Femur (tissue), 1 donor: ENCODE measurements at regions not wholly inside any gene's neighbourhood (a gene's known extent, or its start where the extent isn't known, plus 50 kb on each side); places are given as distances from the start of the nearest gene placed in this dataset.
"Not testable (repeated sequence)": the region's sequence is repeated elsewhere in the genome, so short reads cannot be mapped to it uniquely, and the experiment has no call there.

Experiments used
- DNase-seq: peaks from one replicate; pipeline ENCODE4 v3.0.0-alpha.2; 2017

GRCh38 chr5:30345539-30346345 lies 847.7 kb upstream of the CDH6 start:
- not testable (repeated sequence) for DNase-seq

GRCh38 chr5:30343707-30344106 lies 849.8 kb upstream of the CDH6 start:
- DNase-seq: no peak

GRCh38 chr5:30341466-30341865 lies 852.0 kb upstream of the CDH6 start:
- DNase-seq: no peak

- no peak for DNase-seq
Measured at GRCh38 chr5:30337084-30337573, 856.4 kb upstream of the CDH6 start.

GRCh38 chr5:30331534-30331933 lies 862.0 kb upstream of the CDH6 start:
- no peak for DNase-seq

GRCh38 chr5:30325795-30326194 lies 867.7 kb upstream of the CDH6 start:
- DNase-seq: no peak

- no peak for DNase-seq
Measured at GRCh38 chr5:30324083-30324482, 869.4 kb upstream of the CDH6 start.

- no peak for DNase-seq
Measured at GRCh38 chr5:30287890-30288289, 905.6 kb upstream of the CDH6 start.

GRCh38 chr5:30279237-30279636 lies 914.2 kb upstream of the CDH6 start:
- DNase-seq: no peak

- DNase-seq: no peak
Measured at GRCh38 chr5:30267026-30267425, 926.5 kb upstream of the CDH6 start.

GRCh38 chr5:30239331-30240022 lies 954.0 kb upstream of the CDH6 start:
- DNase-seq: no peak

GRCh38 chr5:30237189-30237588 lies 956.3 kb upstream of the CDH6 start:
- no peak for DNase-seq

GRCh38 chr5:30209755-30210154 lies 983.7 kb upstream of the CDH6 start:
- no peak for DNase-seq

- no peak for DNase-seq
Measured at GRCh38 chr5:30197662-30198061, 995.8 kb upstream of the CDH6 start.

GRCh38 chr5:30195036-30195435 lies 998.5 kb upstream of the CDH6 start:
- no peak for DNase-seq

GRCh38 chr5:30194595-30194994 lies 998.9 kb upstream of the CDH6 start:
- no peak for DNase-seq

- no peak for DNase-seq
Measured at GRCh38 chr5:30183795-30184194, 1009.7 kb upstream of the CDH6 start.

GRCh38 chr5:30156156-30156555 lies 1037.3 kb upstream of the CDH6 start:
- DNase-seq: no peak

GRCh38 chr5:30152431-30152830 lies 1041.1 kb upstream of the CDH6 start:
- no peak for DNase-seq

GRCh38 chr5:30150231-30150630 lies 1043.3 kb upstream of the CDH6 start:
- no peak for DNase-seq

GRCh38 chr5:30149526-30149925 lies 1044.0 kb upstream of the CDH6 start:
- DNase-seq: no peak

- no peak for DNase-seq
Measured at GRCh38 chr5:30147976-30148375, 1045.5 kb upstream of the CDH6 start.

- not testable (repeated sequence) for DNase-seq
Measured at GRCh38 chr5:30144059-30144458, 1049.4 kb upstream of the CDH6 start.

GRCh38 chr5:30142432-30142831 lies 1051.1 kb upstream of the CDH6 start:
- no peak for DNase-seq
